ENCODE measurements at regions not wholly inside any gene's neighbourhood (a gene's known extent, or its start where the extent isn't known, plus 50 kb on each side); places are given as distances from the start of the nearest gene placed in this dataset.

- H3K4me1 ChIP-seq (ENCODE audit: insufficient read depth, low read length), result no peaks in the 10 kb centered on the region
- no peak overlapping the region for H3K27ac ChIP-seq (ENCODE audit: low read length)
- no peaks in the 10 kb centered on the region for H4K20me1 ChIP-seq (ENCODE audit: insufficient read depth, low read length)
- no peaks in the 10 kb centered on the region for H3K9me3 ChIP-seq (ENCODE audit: insufficient read depth, low read length, severe bottlenecking)
- H3K79me2 ChIP-seq (ENCODE audit: insufficient read depth, low read length), result no peaks in the 10 kb centered on the region
- ATAC-seq (ENCODE audit: insufficient read depth, low read depth), result no peak
- no peak overlapping the region for H3K4me2 ChIP-seq (ENCODE audit: insufficient read depth, low read length)
- no peak overlapping the region for H3K4me3 ChIP-seq (ENCODE audit: low read depth in 1 of 2, low read length in 2 of 2)
- no peak overlapping the region; the same call in 1 of the 2 replicates for H2AFZ ChIP-seq (ENCODE audit: low read depth, low read length)
- DNase-seq, result no peak
- no peak overlapping the region for H3K9ac ChIP-seq (ENCODE audit: low read depth, low read length)
- TF ChIP-seq EZH2 (IDR thresholded peaks at IDR 0.05; ENCODE audit: borderline replicate concordance, low read depth, low read length, severe bottlenecking), result no peak
- TF ChIP-seq, protein P1, sequence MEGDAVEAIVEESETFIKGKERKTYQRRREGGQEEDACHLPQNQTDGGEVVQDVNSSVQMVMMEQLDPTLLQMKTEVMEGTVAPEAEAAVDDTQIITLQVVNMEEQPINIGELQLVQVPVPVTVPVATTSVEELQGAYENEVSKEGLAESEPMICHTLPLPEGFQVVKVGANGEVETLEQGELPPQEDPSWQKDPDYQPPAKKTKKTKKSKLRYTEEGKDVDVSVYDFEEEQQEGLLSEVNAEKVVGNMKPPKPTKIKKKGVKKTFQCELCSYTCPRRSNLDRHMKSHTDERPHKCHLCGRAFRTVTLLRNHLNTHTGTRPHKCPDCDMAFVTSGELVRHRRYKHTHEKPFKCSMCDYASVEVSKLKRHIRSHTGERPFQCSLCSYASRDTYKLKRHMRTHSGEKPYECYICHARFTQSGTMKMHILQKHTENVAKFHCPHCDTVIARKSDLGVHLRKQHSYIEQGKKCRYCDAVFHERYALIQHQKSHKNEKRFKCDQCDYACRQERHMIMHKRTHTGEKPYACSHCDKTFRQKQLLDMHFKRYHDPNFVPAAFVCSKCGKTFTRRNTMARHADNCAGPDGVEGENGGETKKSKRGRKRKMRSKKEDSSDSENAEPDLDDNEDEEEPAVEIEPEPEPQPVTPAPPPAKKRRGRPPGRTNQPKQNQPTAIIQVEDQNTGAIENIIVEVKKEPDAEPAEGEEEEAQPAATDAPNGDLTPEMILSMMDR (IDR thresholded peaks at IDR 0.05; ENCODE audit: borderline replicate concordance, extremely low read depth, low read length, poor library complexity, severe bottlenecking), result no peak
- no peaks in the 10 kb centered on the region for H3K36me3 ChIP-seq (ENCODE audit: insufficient read depth, low read length)
- no peaks in the 10 kb centered on the region for H3K27me3 ChIP-seq (ENCODE audit: insufficient read depth, low read length, poor library complexity)
Measured at GRCh38 chr7:36802459-36803135, 78.3 kb upstream of the AOAH start.

- no peak overlapping the region for H3K27ac ChIP-seq (ENCODE audit: low read length)
- no peak overlapping the region for H3K9ac ChIP-seq (ENCODE audit: low read depth, low read length)
- no peaks in the 10 kb centered on the region for H3K79me2 ChIP-seq (ENCODE audit: insufficient read depth, low read length)
- H2AFZ ChIP-seq (ENCODE audit: low read depth, low read length), result no peak overlapping the region
- TF ChIP-seq, protein P1 (IDR thresholded peaks at IDR 0.05; ENCODE audit: borderline replicate concordance, extremely low read depth, low read length, poor library complexity, severe bottlenecking), result no peak
- no peak for TF ChIP-seq EZH2 (IDR thresholded peaks at IDR 0.05; ENCODE audit: borderline replicate concordance, low read depth, low read length, severe bottlenecking)
- no peak for DNase-seq
- H3K9me3 ChIP-seq (ENCODE audit: insufficient read depth, low read length, severe bottlenecking), result no peaks in the 10 kb centered on the region
- H3K27me3 ChIP-seq (ENCODE audit: insufficient read depth, low read length, poor library complexity), result no peaks in the 10 kb centered on the region
- H3K4me1 ChIP-seq (ENCODE audit: insufficient read depth, low read length), result no peaks in the 10 kb centered on the region
- no peak overlapping the region for H3K4me2 ChIP-seq (ENCODE audit: insufficient read depth, low read length)
- H3K4me3 ChIP-seq (ENCODE audit: low read depth in 1 of 2, low read length in 2 of 2), result no peak overlapping the region
- ATAC-seq (ENCODE audit: insufficient read depth, low read depth), result no peak
- H3K36me3 ChIP-seq (ENCODE audit: insufficient read depth, low read length), result no peaks in the 10 kb centered on the region
- no peaks in the 10 kb centered on the region for H4K20me1 ChIP-seq (ENCODE audit: insufficient read depth, low read length)
Measured at GRCh38 chr7:36796850-36797536, 72.7 kb upstream of the AOAH start.

DNA sequence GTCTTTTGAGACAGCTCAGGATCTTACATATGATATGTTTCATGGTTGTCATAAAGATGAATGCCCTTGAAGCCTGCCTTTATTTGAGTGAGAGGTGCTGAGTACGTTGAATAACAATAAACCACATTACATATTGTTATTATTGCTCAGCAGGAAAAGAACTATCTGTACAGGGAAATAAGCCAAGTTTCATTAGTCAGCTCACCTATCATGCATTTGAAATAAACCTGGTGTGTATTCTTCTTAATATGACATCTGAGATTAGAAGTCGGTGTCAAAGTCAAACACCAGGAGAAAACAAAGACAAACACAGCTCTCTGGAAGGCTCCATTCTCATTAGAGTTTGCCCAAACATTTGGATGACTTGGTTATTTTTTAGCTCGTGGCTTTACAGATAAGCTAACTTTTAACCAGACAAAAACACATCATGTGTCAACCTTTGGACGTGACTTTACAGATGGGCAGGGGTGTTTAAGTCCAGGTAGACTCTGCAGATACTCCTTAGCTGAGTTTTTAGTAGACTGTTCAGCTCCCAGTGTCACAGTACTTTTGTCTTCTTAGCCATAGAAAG is 71.2 kb upstream of the AOAH start:
- H3K4me2 ChIP-seq (ENCODE audit: insufficient read depth, low read length), result no peak overlapping the region
- ATAC-seq (ENCODE audit: insufficient read depth, low read depth) (no peak), DNase-seq (no peak)
- H3K27ac ChIP-seq (ENCODE audit: low read length), result no peak overlapping the region
- no peaks in the 10 kb centered on the region for H3K79me2 ChIP-seq (ENCODE audit: insufficient read depth, low read length)
- H3K4me3 ChIP-seq (ENCODE audit: low read depth in 1 of 2, low read length in 2 of 2), result no peak overlapping the region
- no peaks in the 10 kb centered on the region for H3K36me3 ChIP-seq (ENCODE audit: insufficient read depth, low read length)
- no peaks in the 10 kb centered on the region for H4K20me1 ChIP-seq (ENCODE audit: insufficient read depth, low read length)
- H3K9ac ChIP-seq (ENCODE audit: low read depth, low read length), result no peak overlapping the region
- H3K4me1 ChIP-seq (ENCODE audit: insufficient read depth, low read length), result no peaks in the 10 kb centered on the region
- no peak overlapping the region for H2AFZ ChIP-seq (ENCODE audit: low read depth, low read length)
- TF ChIP-seq EZH2 (IDR thresholded peaks at IDR 0.05; ENCODE audit: borderline replicate concordance, low read depth, low read length, severe bottlenecking), result no peak
- TF ChIP-seq, protein P1 (IDR thresholded peaks at IDR 0.05; ENCODE audit: borderline replicate concordance, extremely low read depth, low read length, poor library complexity, severe bottlenecking), result no peak
- H3K9me3 ChIP-seq (ENCODE audit: insufficient read depth, low read length, severe bottlenecking), result no peaks in the 10 kb centered on the region
- H3K27me3 ChIP-seq (ENCODE audit: insufficient read depth, low read length, poor library complexity), result no peaks in the 10 kb centered on the region

All from DND-41 (cell line).